ENCODE measurements at regions not wholly inside any gene's neighbourhood (a gene's known extent, or its start where the extent isn't known, plus 50 kb on each side); places are given as distances from the start of the nearest gene placed in this dataset.

- no peak overlapping the region for H3K4me3 ChIP-seq (ENCODE audit: low read depth, low read length)
- no peak for TF ChIP-seq CTCF (IDR thresholded peaks at IDR 0.05; ENCODE audit: borderline replicate concordance, insufficient read depth, low read depth, low read length)
Measured at GRCh38 chr17:69605571-69605970, 191.1 kb downstream of the MAP2K6 start.

GRCh38 chr17:69606142-69606800 is 191.8 kb downstream of the MAP2K6 start:
- H3K4me3 ChIP-seq (ENCODE audit: low read depth, low read length) = no peak overlapping the region
- no peak for TF ChIP-seq CTCF (IDR thresholded peaks at IDR 0.05; ENCODE audit: borderline replicate concordance, insufficient read depth, low read depth, low read length)

GRCh38 chr17:69607162-69607834 is 192.8 kb downstream of the MAP2K6 start:
- peak; percentile 77 for TF ChIP-seq CTCF (IDR thresholded peaks at IDR 0.05; ENCODE audit: borderline replicate concordance, insufficient read depth, low read depth, low read length)
- H3K4me3 ChIP-seq (ENCODE audit: low read depth, low read length) = no peak overlapping the region

- TF ChIP-seq CTCF (IDR thresholded peaks at IDR 0.05; ENCODE audit: borderline replicate concordance, insufficient read depth, low read depth, low read length) = no peak
- no peak overlapping the region for H3K4me3 ChIP-seq (ENCODE audit: low read depth, low read length)
Measured at GRCh38 chr17:69608141-69608540, 193.6 kb downstream of the MAP2K6 start.

- H3K4me3 ChIP-seq (ENCODE audit: low read depth, low read length) = no peak overlapping the region
- no peak for TF ChIP-seq CTCF (IDR thresholded peaks at IDR 0.05; ENCODE audit: borderline replicate concordance, insufficient read depth, low read depth, low read length)
Measured at GRCh38 chr17:69608808-69609472, 194.4 kb downstream of the MAP2K6 start.

GRCh38 chr17:69609473-69610305 is 195.2 kb downstream of the MAP2K6 start:
- TF ChIP-seq CTCF (IDR thresholded peaks at IDR 0.05; ENCODE audit: borderline replicate concordance, insufficient read depth, low read depth, low read length) = peak; percentile 63
- no peak overlapping the region for H3K4me3 ChIP-seq (ENCODE audit: low read depth, low read length)

Measured in GM12875 (cell line).